Epithelial cell of prostate (primary cell): ENCODE measurements at regions not wholly inside any gene's neighbourhood (a gene's known extent, or its start where the extent isn't known, plus 50 kb on each side); places are given as distances from the start of the nearest gene placed in this dataset.
A peak's percentile ranks its signal among the peaks of the same experiment; 100 is the strongest.

ENCODE experiments used
- DNase-seq: peaks from one replicate; pipeline ENCODE4 v3.0.0-alpha.2; 2011; ENCODE audit warnings: low read depth, low spot score
- H3K27ac ChIP-seq: fragments of 450-650 bp; 2 replicates; pipeline ENCODE4 v1.5.1; 2017; ENCODE audit warnings: mild to moderate bottlenecking

DNA sequence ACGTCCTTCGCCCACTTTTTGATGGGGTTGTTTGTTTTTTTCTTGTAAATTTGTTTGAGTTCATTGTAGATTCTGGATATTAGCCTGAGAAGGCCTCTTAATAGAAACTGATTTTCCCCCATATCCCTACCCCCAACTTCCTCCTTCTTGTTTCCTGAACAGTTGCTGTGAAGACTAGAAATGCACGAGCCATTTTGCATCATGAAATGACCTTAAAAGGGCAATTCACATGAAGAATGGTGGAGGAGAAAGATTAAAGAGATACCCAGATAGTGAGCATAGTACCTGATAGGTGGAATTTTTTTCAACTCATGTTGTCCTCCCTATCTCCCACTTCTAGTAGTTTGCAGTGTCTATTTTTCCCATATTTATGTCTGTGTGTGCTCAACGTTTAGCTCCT, 55.2 kb upstream of the KCNH8 start:
- DNase-seq, result no peak
- no peak overlapping the region for H3K27ac ChIP-seq

DNA sequence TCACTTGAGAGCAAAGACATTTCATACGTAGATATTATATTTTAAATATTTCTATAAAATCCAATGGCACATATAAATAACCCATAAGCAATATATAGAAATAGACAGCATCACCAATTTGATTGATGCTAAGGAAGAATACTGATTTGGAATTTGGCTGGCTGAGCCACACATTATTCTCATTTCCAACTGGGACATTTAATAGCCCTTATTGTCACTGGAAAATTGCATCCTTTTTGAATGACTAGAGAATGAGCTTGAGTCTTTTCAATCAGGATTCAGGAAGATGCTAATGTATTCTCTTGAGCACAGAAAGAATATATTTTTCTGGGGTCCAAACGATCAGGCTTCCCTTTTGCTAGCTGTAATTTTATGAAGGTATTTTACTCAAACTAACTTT, 70.9 kb upstream of the KCNH8 start:
- no peak overlapping the region for H3K27ac ChIP-seq
- no peak for DNase-seq

DNA sequence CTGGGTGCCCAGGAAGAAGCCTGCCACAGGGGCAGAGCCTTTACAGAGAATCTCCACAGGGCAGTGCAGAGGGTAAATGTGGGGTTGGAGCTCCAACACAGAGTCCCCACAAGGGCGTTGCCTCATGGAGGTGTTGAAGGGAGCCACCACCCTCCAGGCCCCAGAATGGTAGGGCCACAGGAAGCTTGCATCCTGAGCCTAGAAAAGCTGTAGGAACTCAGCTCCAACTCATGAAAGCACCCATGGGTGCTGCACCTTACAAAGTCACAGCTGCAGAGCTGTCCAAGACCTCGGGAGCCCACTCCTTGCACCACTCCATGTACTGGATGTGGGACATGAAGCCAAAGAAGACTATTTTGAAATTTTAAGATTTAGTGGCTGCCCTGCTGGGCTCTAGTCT, 73.3 kb upstream of the KCNH8 start:
- DNase-seq, result no peak

DNA sequence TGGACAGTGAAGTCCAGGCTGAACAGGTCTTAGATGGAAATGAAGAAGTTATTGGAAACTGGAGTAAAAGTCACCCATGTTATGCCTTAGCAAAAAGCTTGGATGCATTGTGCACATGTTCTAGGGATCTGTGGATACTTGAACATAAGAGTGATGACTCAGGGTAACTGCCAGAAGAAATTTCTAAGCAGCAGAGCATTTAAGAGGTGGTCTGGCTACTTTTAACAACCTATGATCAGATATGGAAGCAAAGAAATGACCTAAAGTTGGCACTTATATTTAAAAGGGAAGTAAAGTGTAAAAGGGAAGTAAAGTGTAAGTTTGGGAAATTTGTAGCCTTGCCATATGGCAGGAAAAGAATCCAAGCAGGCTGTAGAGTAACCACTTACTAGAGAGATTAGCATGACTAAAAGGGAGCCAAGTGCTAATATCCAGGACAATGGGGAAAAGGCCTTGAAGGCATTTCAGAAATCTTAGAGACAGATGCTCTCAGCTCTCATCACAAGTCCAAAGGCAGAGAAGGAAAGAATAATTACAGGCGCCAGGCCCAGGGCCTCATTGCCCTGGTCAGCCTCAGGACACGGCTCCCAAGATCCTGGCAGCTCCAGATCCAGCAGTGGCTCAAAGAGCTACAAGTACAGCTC, 73.9 kb upstream of the KCNH8 start:
- no peak for DNase-seq

More for the DNA sequence above, 73.3 kb upstream of the KCNH8 start:
- H3K27ac ChIP-seq, result no peak overlapping the region

DNA sequence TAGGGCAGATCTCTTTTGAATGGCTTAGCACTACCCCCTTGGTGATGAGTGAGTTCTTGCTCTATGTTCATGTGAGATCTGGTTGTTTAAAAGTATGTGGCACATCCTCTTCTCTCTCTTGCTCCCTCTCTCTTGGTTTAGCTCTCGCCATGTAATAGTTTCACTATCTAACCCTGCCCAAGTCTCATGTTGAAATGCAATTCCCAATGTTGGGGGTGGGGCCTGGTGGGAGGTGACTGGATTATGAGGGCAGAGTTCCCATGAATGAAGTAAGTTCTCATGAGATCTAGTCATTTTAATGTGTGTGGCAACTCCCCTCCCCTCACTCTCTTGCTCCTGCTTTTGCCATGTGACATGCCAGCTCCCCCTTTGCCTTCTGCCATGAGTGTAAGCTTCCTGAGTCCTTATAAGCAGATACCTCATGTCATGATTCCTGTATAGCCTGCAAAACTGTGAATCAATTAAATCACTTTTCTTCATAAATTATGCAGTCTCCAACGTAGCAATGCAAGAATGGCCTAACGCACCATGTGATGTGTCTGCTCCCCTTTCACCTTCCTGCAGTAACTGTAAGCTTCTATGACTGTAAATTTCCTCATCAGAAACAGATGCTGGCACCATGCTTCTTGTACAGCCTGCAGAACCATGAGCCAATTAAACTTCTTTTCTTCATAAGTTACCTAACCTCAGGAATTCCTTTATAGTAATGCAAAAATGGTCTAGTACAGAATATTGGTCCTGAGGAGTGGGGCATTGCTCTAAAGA, 74.8 kb upstream of the KCNH8 start:
- DNase-seq, result no peak
- no peak overlapping the region for H3K27ac ChIP-seq

More for the DNA sequence above, 73.9 kb upstream of the KCNH8 start:
- no peak overlapping the region for H3K27ac ChIP-seq

DNA sequence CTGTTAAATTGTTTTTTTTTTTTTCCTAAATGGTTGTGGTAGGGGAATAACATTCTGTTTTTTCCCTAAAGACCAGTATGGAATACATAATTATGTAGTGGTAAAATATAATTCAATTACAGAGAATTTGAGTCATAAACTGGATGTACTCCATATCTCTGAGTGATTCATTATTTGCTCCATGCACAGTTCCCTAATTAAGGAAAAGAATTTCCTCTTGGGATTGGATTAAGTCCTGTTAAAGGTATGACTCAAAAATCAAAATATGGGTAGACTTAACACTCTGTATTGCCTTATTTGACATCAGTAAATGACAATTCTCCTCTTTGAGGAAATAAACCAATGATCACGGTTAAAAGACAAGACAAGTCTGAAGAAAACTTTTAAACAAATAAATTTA, 78.0 kb upstream of the KCNH8 start:
- no peak for DNase-seq
- H3K27ac ChIP-seq, result no peak overlapping the region

DNA sequence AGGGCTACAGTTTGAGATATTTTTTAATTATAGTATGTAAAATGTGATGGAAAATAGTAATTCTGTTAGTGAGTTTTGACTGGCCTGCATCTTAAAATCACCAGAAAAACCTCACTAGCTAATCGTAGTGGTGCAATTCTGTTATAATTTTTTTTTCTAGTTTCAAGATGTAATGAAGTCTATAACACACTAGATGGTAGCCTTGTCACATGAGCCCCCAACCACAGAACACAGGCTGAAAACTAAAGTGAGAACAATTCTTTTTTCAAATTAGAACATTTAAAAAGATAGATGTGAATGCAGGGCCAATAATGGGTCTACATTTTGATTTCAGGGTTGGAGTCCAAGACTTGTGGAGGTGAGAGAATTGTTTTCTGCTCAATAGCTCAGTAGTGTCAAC, 83.3 kb upstream of the KCNH8 start:
- no peak for DNase-seq

DNA sequence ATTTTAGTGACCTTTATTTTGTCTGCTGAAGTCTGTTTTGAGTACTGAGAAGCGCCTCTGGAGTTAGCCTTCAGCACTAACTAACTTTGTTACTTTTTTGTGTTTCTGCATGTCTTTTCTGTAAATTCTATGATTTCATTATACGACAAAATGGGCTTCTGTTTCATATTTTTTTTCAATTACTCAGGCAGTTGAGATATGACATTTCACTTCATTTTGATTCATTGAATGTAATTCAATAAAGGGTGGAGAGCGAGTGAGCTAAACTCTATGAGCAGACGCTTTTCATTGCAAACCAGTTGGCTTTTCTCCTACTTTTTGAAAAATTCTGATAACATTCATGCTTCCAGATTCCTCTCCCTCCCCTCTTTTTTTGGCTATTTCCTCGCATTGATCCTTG, 84.4 kb upstream of the KCNH8 start:
- DNase-seq, result no peak
- H3K27ac ChIP-seq, result no peak overlapping the region

More for the DNA sequence above, 83.3 kb upstream of the KCNH8 start:
- no peak overlapping the region for H3K27ac ChIP-seq

DNA sequence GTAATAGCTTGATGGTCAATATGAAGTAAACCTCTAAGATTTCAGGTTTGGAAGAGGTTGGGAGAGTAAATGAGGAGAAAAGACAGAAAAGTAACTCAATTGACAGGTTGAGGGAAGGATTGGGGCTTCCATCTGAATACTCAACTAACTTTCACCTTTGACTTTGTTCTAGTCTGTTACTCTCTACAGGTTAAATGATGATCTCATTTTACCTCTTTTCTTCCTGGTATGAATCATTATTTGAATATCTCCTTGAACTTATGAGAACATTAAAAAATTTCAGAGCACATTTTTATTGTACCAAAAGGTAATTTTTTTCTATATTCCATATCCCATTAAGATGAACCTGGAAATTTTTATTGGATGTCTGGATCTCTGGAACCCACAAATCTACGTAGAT, 87.9 kb upstream of the KCNH8 start:
- DNase-seq, result no peak
- no peak overlapping the region for H3K27ac ChIP-seq

DNA sequence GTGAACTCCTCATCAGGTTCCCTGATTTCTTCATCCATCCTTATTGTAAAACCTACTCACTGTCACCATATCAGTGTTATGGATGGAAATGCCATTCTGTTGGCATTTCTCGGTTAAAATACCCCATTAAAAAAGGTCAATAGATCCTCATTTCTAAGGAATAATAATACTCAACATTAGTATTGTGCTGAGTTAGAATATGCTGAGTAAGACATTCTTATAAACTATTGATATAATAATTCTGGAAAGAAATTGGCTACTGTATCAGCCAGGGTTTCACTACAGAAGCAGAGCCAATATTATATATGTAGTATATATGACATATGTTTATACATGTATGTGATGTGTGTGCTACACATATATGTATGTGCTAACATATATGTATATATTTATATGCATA, 95.4 kb upstream of the KCNH8 start:
- no peak for DNase-seq
- no peak overlapping the region for H3K27ac ChIP-seq

DNA sequence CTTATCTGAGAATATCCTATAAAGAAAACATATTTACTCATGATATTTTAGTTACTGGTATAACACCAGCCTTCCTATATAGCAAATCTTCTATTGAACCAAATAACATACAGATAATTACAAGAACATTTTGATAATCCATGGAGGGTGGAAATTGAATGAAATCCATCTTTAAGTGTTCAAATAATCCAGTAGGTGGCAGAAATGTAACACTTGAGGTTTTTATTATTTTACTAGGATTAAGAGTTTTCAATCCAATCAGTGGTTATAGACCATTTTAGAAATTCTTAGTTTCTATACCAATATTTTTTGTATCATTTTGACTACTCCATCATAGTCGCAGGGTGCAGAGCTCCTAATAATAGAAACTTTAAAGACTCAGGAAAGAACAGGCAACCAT, 101.9 kb upstream of the KCNH8 start:
- no peak for DNase-seq
- no peak overlapping the region for H3K27ac ChIP-seq

DNA sequence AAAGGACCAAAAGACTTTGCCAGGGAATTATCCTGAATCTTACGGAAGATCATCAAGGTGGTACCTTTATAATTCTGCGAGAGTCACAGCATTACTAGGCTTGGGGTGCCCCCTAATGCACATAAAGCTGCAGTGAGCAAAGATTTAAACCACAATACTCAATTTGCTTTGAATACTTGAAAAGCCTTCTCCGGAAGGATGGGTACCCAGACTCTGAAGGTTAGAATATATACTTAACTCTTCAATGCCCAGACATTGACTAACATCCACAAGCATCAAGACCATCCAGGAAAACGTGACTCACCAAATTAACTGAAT, 117.8 kb upstream of the KCNH8 start:
- H3K27ac ChIP-seq, result no peak overlapping the region
- no peak for DNase-seq

DNA sequence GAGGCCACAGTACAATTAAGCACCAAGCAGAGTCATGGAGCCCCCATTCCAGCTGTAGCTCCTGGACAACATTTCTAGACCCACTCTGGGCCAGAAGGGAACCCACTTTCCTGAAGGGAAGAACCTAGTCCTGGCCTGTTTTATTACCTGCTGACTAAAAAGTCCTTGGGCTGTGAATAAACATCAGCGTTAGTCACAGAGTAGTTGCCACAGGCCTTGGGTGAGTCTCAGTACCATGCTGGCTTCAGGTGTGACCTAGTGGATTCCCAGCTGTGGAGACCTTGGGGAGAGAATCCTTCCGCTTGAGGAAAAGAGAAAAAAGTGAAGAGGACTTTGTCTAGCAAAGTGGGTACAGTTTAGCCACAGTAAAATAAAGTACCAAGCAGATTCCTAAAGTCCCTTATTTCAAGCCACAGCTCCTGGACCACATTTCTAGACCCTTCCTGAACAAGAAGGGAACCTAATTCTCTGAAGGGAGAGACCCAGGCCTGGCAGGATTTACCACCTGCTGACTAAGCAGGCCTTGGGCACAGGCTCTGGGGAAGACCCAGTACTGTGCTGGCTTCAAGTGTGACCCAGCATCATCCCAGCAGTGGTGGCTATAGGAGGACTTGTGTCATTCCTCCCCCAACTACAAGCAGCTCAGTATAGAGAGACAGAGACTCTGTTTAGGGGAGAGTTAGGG, 118.3 kb upstream of the KCNH8 start:
- DNase-seq, result peak; percentile 26
- H3K27ac ChIP-seq, result no peak overlapping the region

DNA sequence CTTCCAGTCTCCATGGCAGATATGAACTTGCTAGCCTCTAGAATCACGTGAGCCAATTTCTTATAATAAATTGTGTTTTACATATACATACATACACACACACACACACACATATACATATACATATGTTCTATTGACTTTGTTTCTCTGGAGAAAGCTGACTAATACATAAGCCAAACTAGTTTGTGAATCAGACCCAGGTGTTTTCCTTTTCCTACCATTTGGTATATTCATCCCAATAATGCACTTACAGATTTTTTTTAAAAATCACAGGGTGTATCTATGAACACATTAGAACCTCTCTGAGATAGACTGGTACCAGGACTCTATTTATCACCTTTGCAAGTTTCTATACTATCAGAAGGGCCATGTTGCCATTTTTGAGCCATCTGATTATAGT, 122.9 kb upstream of the KCNH8 start:
- DNase-seq, result no peak

DNA sequence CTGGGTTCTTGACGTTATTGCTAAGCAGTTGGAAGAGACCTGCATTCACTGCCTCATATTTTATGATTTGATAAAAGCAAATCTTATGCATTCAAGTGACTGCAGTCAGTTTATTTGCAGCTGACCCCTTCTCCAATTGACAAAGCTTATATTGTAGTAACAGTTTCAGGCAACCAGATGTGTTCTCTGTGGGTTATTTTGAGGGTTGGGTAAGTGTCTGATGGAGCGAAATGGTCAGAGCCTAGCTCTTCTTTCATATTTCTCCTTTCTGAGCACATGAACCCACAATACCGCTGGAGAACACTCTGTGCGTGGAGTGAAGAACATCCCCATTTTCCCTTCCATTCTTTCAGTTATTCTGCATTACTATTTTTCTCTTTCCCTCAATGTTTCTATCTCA, 125.8 kb upstream of the KCNH8 start:
- no peak overlapping the region for H3K27ac ChIP-seq
- no peak for DNase-seq

More for the DNA sequence above, 122.9 kb upstream of the KCNH8 start:
- no peak overlapping the region for H3K27ac ChIP-seq

DNA sequence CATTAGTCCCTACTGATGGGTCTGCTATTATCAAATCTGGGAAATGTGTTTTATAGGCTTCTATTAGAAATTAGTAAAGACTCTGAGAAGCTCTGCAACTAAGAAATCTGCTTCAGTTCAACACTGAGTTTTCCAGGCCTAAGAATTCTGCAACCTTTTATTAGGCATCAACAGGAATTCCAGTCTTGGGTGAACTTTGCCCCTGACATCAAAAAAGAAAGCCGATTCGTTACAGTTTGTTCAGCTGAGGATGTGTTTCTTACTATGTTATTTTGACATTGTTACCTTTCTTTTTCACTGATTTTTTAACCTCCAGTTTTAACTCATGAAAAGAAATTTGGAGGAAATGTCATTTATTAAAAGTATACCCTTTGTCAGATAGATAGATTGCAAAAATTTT, 131.5 kb upstream of the KCNH8 start:
- no peak overlapping the region for H3K27ac ChIP-seq
- no peak for DNase-seq

DNA sequence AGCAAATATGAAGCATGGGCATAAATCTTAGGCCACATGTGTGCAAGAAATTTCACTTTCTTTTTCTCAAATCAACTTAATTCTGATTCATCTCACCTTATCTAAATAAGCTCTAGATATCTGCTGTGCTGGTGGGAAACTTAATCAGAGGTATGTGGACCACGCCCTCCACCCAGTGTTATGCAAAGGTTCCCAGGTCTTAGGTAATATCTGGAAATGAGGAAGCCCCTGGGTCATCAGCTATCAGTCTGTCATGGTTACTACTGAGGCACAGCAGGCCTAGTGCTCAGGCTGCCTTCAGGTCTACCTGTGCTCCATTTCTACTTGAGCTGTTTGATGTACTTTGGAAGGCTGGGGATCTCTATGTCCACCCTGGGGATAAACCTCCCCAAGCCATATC, 134.4 kb upstream of the KCNH8 start:
- H3K27ac ChIP-seq, result no peak overlapping the region
- DNase-seq, result no peak

DNA sequence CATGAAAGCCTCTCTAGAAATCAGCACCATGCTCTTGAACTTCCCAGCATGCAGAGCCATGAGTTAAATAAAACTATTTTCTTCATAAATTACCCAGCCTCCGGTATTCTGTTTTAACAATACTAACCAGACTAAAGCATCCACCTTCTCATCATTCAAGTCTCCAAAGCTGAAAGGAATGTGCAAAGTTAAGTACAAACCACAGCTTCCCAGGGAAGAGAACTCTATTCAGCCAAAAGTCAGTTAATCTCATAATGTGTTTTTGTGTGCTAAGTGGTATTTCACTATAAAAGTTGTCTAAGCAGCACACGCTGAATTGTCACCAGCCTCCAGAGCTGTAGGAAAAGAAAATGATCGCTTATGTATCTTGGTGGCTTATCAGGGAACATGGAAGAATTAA, 135.5 kb upstream of the KCNH8 start:
- H3K27ac ChIP-seq, result no peak overlapping the region
- DNase-seq, result no peak

DNA sequence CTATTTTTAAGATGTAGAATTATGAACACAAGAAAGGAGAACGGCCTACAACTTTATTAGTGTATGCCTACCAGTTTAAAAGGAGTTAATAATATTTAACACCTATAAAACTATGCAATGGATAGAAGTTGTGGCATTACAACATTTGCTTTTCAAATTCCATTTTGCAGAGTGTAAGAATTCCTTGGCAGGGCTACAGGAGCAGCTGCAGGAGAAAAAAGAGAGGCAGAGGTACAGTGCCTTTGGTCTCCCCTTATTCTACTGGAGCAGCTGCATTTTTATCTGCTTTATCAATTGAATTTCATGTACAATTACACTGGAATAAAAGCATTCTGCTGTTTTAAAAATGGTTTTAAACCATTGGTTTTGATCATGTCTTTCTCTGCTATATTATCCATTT, 145.7 kb upstream of the KCNH8 start:
- DNase-seq, result no peak
- no peak overlapping the region for H3K27ac ChIP-seq

DNA sequence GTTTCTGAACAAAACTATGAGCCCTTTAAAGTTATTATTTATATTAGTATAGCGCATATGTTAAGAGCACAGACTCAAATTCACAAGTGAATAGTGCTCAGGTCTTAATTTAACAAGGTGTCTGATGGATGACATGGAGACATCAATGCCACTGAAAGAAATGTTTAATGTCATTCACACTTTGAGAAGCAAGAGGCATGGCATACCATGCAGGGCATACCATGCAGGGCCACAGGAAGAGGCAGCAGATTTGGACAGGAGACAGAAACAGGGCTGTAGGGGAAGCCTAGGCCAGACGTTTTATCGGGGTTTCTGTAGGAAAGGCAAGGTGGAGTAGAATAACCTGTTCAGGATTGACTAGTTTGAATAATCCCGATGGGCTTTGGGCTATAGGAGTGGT, 150.2 kb upstream of the KCNH8 start:
- H3K27ac ChIP-seq, result no peak overlapping the region
- no peak for DNase-seq

DNA sequence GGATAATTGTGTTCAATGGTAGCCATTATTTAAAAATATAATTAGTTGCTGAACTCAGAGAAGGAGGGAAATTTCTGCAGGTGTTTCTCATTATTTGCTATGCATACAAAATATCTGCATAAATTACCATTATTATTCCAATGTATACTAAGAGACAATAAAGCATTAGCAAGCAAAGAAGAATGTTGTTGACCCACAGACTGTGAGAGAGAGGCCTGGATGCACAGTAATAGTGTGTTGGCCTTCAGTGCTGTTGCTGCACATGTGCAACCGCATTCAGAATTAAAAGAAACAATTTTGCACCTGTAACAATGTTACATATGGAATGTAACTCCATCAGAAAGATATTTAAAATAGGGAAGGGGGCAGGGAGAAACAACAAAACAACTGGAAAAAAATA, 155.6 kb upstream of the KCNH8 start:
- no peak for DNase-seq
- no peak overlapping the region for H3K27ac ChIP-seq
